ACC112 (cell line): ENCODE measurements at regions not wholly inside any gene's neighbourhood (a gene's known extent, or its start where the extent isn't known, plus 50 kb on each side); places are given as distances from the start of the nearest gene placed in this dataset.

Source experiments
- H2AFZ ChIP-seq: fragments of 200-600 bp; sonication (generic); one replicate; pipeline ENCODE4 v1.6.0; 2017; ENCODE audit warnings: antibody characterized with exemption, low read length; ENCODE audit not compliant: unreplicated experiment
- H3K27ac ChIP-seq: fragments of 200-600 bp; sonication (generic); 2 replicates; pipeline ENCODE4 v1.5.1; 2014; ENCODE audit warnings: low read depth, mild to moderate bottlenecking, antibody characterized with exemption, low read length, moderate library complexity
- H3K27me3 ChIP-seq: fragments of 200-600 bp; sonication (generic); 2 replicates; pipeline ENCODE4 v1.6.1; 2014; ENCODE audit warnings: mild to moderate bottlenecking, antibody characterized with exemption, low read length, moderate library complexity, mixed read lengths; ENCODE audit not compliant: insufficient read depth
- H3K36me3 ChIP-seq: fragments of 200-600 bp; sonication (generic); 2 replicates; pipeline ENCODE4 v1.6.1; 2016; ENCODE audit warnings: mild to moderate bottlenecking, antibody characterized with exemption, low read length, moderate library complexity, mixed read lengths; ENCODE audit not compliant: insufficient read depth
- H3K4me1 ChIP-seq: fragments of 200-600 bp; sonication (generic); one replicate; pipeline ENCODE4 v1.6.1; 2016; ENCODE audit warnings: low read length, mixed read lengths; ENCODE audit not compliant: insufficient read depth, unreplicated experiment, control insufficient read depth
- H3K4me3 ChIP-seq: fragments of 200-600 bp; sonication (generic); 2 replicates; pipeline ENCODE4 v1.5.1; 2014; ENCODE audit warnings: mild to moderate bottlenecking, low read depth, low read length
- H3K79me2 ChIP-seq: fragments of 200-600 bp; sonication (generic); one replicate; pipeline ENCODE4 v1.6.0; 2016; ENCODE audit warnings: low read length; ENCODE audit not compliant: control insufficient read depth, unreplicated experiment, insufficient read depth

DNA sequence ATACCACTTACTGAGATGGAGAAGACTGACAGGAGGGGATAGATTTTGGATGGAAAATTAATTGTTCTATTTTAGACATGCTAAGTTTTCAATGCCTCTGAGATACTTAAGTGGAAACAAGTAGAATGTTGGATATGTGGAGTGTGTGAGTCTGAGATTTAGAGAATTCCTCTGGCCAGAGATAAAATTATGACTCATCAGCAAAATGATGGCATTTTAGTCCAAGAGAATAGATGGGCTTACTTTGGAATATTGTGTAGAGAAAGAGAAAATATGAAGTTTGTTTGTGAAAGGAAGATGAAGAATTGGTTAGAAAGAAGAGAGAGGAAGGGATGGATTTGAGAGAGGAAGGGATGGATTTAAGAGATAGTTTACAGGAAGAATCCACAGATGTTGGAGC is 108.6 kb upstream of the PPP1R2C start:
- H2AFZ ChIP-seq = no peak overlapping the region
- H3K27ac ChIP-seq = no peak overlapping the region
- H3K27me3 ChIP-seq = no peaks in the 10 kb centered on the region
- H3K4me1 ChIP-seq = no peaks in the 10 kb centered on the region
- H3K79me2 ChIP-seq = no peaks in the 10 kb centered on the region
- no peak overlapping the region for H3K4me3 ChIP-seq
- H3K36me3 ChIP-seq = no peaks in the 10 kb centered on the region

DNA sequence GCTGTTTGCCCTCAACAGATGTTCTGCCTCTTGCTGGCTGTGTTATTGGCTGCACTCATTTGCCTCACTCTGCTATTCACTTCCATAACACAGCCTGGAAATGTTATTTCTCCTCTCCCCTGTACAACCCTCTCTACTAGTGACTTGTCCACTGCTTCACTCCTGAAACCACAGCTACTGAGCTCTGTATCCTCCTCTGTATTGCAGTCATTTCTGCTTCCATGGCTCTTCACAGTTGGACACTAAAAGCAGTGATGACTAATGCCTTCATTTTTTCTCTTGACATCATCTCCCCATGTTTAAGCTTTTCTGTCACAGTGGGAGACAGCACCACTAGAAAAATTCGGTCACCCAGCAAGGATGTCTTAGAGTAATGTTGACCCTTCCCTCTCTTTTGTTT is 123.0 kb upstream of the PPP1R2C start:
- Histone ChIP-seq H3K4me3 (no peak overlapping the region), H3K79me2 (no peaks in the 10 kb centered on the region), H3K27ac (no peak overlapping the region), H2AFZ (no peak overlapping the region), H3K27me3 (no peaks in the 10 kb centered on the region), H3K4me1 (no peaks in the 10 kb centered on the region), H3K36me3 (no peaks in the 10 kb centered on the region)

DNA sequence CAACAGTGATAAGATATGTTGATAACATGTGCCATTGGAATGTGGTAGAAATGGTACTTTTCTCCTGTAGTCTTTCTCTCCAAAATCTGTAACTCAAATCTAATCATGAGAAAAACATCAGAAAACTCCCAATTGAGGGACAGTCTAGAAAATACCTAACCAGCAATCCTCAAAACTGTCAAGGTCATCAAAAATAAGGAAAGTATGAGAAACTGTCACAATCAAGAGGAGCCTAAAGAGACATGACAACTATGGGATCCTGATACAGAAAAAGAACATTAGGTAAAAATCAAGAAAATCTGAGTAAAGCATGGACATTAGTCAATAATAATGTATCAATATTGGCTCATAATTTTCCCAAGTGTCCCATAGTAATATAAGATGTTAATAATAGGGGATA is 124.5 kb upstream of the PPP1R2C start:
- Histone ChIP-seq H3K4me3 (no peak overlapping the region), H3K79me2 (no peaks in the 10 kb centered on the region), H3K36me3 (no peaks in the 10 kb centered on the region), H3K27me3 (no peaks in the 10 kb centered on the region), H2AFZ (no peak overlapping the region), H3K4me1 (no peaks in the 10 kb centered on the region), H3K27ac (no peak overlapping the region)

DNA sequence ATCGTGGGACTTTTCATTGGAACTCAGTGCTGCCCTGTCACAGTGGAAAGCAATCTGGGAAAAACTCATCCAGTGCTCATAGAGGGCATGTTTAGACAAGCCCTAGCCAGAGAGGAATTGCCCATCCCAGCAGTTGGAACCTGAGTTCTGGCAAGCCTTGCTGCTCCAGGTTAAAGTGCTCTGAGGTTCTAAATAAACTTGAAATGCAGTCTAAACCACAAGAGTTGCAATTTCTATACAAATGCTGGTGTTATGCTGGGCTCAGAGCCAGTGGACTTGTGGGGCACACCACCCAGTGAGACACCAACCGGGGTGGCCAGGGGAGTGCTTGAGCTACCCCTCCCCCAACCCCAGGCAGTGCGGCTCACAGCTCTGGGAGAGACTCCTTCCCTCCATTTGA is 142.8 kb upstream of the PPP1R2C start:
- Histone ChIP-seq H3K36me3 (no peaks in the 10 kb centered on the region), H3K4me3 (no peak overlapping the region), H3K27me3 (no peaks in the 10 kb centered on the region), H3K27ac (no peak overlapping the region), H3K4me1 (no peaks in the 10 kb centered on the region), H2AFZ (no peak overlapping the region), H3K79me2 (no peaks in the 10 kb centered on the region)

DNA sequence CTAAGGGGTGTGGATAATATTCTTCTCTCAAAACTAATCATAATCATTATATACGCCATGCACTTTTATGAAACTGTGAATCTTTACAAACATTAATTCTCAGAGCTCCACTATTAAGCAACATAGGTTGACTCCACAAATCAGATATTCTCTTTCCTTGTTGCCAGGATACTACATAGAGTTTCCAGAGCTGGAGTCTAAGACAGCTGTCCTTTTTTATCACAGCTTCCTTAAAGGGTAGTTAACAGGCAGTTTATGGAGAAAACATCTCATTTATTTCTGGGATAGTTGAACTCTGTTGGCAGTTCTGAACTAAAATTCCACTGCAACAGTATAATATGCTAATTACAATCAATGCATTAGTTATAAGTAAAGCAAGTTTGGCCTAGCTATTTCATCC is 152.1 kb upstream of the PPP1R2C start:
- H3K27me3 ChIP-seq = no peaks in the 10 kb centered on the region
- H3K27ac ChIP-seq = no peak overlapping the region
- H3K4me1 ChIP-seq = no peaks in the 10 kb centered on the region
- H2AFZ ChIP-seq = no peak overlapping the region
- H3K79me2 ChIP-seq = no peaks in the 10 kb centered on the region
- no peak overlapping the region for H3K4me3 ChIP-seq
- no peaks in the 10 kb centered on the region for H3K36me3 ChIP-seq

DNA sequence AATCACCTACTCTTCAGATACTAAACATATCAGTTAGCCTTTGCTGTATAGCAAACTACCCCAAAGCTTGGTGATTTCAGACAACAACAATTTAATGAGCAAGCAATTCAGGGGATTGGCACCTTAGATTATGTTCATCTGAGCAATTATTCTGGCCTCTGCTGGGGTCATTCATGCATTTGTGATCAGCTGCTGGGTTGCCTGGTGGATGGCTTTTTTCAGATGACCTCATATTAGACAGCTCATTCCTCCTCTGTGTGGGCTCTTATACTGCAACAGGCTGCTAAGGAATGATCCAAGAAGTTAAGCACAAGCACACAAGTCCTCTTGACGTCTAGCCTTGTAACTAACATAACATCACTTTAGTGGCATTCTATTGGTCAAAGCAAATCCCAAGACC is 153.0 kb upstream of the PPP1R2C start:
- Histone ChIP-seq H2AFZ (no peak overlapping the region), H3K27ac (no peak overlapping the region), H3K27me3 (no peaks in the 10 kb centered on the region), H3K36me3 (no peaks in the 10 kb centered on the region), H3K4me3 (no peak overlapping the region), H3K4me1 (no peaks in the 10 kb centered on the region), H3K79me2 (no peaks in the 10 kb centered on the region)

DNA sequence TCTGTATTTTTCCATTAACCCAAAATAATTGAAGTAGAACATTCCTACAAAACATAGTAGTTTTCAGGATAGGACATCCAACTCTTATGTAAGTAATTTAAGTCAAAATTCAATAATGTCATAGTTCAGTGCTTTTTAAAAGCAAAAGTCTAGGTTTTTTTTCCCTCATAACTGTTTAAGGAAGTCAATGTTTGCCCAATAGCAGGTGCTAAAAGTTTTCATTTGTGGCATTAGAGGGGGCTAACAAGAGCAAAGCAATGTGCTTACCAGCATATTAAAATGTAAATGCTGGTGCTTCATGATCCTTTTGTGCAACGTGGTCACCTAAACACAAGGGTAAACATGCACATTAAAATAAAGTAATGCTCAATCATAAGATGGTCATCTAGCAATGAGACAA is 155.2 kb upstream of the PPP1R2C start:
- Histone ChIP-seq H3K4me3 (no peak overlapping the region), H3K4me1 (no peaks in the 10 kb centered on the region), H3K27me3 (no peaks in the 10 kb centered on the region), H3K27ac (no peak overlapping the region), H3K79me2 (no peaks in the 10 kb centered on the region), H3K36me3 (no peaks in the 10 kb centered on the region), H2AFZ (no peak overlapping the region)

DNA sequence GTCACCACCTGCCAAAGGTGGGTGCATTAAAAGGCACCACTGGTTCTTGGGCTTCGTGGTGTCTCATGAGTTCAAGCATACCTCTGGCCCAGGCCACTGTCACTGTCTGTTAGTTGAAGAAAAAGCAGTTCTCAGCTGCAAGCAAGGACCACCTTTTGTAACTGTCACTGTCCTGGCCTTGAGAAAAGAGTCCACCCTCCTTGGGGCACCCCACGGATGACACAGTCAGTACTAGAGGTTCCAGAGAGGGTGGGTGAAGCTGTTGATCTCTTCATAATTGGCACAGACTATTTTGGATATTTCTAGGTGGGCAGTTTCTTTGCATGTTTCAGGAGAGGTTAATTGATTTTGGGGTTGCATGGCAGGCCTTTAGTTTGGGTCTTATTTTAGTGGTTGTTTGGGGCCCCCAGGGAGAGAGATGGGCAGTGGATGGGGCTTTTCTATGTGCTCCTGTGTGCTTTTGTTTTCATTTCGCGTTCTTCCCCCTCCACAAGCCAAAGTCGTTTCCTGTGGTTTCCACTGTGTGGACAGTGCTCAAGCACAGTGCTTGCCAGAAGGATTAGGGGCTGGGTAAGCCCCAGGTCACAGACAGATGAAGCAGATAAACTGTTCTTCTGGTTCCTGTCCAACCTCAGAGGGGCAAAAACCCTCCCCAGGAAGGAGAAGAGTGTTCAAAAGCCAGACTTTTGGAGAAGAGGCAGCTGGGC is 156.2 kb upstream of the PPP1R2C start:
- Histone ChIP-seq H3K79me2 (no peaks in the 10 kb centered on the region), H3K36me3 (no peaks in the 10 kb centered on the region), H3K4me3 (no peak overlapping the region), H3K27ac (no peak overlapping the region), H3K27me3 (no peaks in the 10 kb centered on the region), H3K4me1 (no peaks in the 10 kb centered on the region), H2AFZ (no peak overlapping the region)

DNA sequence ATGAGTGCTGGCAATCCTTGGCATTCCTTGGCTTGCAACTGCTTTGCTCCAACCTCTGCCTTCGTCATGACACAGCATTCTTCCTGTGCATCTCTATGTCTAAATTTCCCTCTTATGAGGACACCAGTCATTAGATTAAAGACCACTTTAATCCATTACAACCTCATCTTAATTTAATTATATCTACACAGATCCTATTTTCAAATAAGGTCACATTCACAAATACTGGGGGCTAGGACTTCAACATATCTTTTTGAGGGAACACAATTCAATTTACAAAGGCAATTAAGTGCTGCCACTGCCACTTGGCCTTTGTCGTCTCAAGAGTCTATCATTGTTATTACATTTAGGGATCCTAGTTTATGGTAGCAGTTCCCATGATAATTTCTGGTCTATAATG is 163.7 kb upstream of the PPP1R2C start:
- Histone ChIP-seq H2AFZ (no peak overlapping the region), H3K27ac (no peak overlapping the region), H3K79me2 (no peaks in the 10 kb centered on the region), H3K4me1 (no peaks in the 10 kb centered on the region), H3K4me3 (no peak overlapping the region), H3K36me3 (no peaks in the 10 kb centered on the region), H3K27me3 (no peaks in the 10 kb centered on the region)

DNA sequence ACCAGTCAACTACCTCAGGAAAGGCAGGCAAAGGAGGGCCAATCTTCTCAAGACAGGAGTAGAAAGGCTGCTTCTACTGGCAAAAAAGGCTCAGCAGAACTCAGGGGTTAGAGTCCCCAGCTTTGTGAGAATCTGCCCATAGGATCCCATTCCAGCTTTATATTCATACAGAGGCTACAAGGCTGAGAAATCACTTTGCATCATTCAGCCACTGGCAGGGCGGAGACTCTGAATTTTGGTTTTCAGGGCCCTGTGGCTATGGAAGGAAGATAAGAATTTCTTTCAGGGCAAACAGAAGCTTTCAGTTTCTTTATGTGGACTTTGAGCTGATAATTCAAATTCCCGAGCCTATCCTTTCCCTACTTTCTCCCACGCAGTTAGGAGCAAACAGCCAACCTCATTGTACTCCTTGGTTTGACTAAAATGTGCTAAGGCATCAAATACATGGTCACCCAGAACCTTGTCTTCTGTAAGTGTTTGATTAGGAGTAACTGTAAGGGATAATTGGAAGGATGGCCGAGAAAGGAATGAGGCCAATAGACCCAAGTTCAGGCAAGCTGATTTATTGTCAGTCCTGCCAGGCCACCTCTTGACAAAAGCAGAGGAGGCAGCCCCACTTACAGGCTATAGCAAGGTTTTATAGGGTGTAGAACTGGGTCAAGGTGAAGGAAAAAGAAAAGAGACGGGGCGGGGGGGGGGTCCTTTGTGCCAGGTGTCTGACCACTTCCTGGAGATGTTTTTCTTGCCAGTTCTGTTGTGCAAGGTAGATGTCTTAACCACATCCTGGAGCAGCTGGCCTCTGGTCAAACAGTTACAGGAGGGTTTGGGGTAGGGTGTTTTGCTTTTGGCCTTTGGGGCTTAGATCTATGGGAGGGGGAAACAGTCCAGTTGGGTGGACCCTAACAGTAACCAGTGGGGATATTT is 165.3 kb upstream of the PPP1R2C start:
- Histone ChIP-seq H3K36me3 (no peaks in the 10 kb centered on the region), H3K4me1 (no peaks in the 10 kb centered on the region), H3K79me2 (no peaks in the 10 kb centered on the region), H2AFZ (no peak overlapping the region), H3K27me3 (no peaks in the 10 kb centered on the region), H3K27ac (no peak overlapping the region), H3K4me3 (no peak overlapping the region)
